ENCODE measurements at regions not wholly inside any gene's neighbourhood (a gene's known extent, or its start where the extent isn't known, plus 50 kb on each side); places are given as distances from the start of the nearest gene placed in this dataset.

DNA sequence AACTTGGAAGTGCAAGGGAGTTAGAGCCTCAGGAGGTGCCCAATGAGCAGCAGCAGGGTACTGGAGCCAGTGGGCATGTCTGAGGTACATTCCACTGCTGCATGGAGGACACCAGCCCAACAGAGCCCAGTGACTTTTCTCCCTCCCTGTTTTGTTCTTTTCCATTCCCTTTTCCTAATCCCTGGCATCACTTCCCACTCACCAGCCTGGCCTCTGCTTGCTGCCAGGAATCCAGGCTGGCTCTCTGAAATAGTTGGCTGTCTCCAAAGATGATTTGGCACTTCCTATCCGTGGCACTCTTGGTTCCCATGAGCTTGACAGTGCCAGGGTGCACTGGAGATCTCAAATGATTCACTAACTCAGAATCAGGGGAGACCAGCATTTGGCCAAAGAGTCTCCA is 97.7 kb upstream of the ZPBP start:
- TF ChIP-seq EZH2 (IDR thresholded peaks at IDR 0.05), result no peak
- TF ChIP-seq, protein P1, sequence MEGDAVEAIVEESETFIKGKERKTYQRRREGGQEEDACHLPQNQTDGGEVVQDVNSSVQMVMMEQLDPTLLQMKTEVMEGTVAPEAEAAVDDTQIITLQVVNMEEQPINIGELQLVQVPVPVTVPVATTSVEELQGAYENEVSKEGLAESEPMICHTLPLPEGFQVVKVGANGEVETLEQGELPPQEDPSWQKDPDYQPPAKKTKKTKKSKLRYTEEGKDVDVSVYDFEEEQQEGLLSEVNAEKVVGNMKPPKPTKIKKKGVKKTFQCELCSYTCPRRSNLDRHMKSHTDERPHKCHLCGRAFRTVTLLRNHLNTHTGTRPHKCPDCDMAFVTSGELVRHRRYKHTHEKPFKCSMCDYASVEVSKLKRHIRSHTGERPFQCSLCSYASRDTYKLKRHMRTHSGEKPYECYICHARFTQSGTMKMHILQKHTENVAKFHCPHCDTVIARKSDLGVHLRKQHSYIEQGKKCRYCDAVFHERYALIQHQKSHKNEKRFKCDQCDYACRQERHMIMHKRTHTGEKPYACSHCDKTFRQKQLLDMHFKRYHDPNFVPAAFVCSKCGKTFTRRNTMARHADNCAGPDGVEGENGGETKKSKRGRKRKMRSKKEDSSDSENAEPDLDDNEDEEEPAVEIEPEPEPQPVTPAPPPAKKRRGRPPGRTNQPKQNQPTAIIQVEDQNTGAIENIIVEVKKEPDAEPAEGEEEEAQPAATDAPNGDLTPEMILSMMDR (IDR thresholded peaks at IDR 0.05), result no peak
